HG02938 (cell line): ENCODE measurements at regions not wholly inside any gene's neighbourhood (a gene's known extent, or its start where the extent isn't known, plus 50 kb on each side); places are given as distances from the start of the nearest gene placed in this dataset.

Source experiments
- ATAC-seq: cut with Tn5 transposase; IDR thresholded peaks from one replicate; pipeline ENCODE4 v1.9.1; 2021; ENCODE audit warnings: mild to moderate bottlenecking, moderate library complexity; ENCODE audit not compliant: unreplicated experiment

DNA sequence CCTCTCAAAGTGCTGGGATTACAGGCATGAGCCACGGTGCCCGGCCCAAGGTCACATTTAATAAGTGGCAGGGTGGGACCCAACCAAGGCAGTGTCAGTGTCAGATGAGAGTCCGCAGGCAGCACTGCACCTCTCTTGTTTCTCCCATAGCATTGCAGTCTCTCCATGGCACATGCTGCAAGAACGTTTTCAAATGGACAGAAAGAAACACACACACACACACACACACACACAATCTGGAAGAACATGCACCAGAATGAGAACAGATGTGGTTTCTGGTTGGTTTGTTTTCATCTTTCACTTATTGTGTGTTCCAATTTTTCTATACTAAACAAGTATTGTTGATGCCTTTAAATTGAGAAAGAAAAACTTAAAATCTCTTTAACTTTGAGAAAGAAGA is 126.5 kb downstream of the SYF2 start:
- no peak for ATAC-seq

GRCh38 chr1:25104932-25105561 is 127.3 kb downstream of the SYF2 start:
- no peak for ATAC-seq

- no peak for ATAC-seq
These were observed 129.0 kb downstream of the SYF2 start for GRCh38 chr1:25103164-25103795.

- ATAC-seq, result no peak
These were observed 132.0 kb downstream of the SYF2 start for GRCh38 chr1:25100151-25100833.

DNA sequence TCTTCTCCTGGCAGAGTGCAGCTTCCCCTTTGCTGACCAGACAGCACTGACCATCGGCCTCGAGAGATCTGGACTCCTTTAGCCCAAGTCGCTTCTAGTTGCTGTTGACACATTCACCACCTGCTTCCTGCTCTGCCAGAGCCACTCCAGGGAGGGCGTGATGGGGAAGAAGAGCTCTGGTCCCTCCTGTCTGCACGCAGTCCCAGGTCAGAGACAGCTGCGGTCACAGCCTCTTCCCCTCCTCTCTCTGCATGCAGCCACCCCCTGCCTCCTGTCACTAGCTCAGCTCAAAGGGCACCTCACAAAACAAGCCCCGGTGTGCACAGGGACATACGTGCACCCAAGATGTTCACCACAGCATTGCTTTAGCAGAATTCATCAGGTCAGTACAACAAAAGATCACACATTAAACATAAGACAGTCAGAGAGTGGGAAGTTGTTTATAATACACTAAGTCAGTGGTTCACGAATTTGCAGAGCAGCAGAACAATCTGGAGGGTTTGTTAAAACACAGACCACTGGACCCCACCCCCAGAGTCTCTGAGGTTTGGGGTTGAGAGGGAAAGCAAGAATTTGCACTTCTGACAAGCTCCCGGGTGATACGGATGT is 132.9 kb downstream of the SYF2 start:
- no peak for ATAC-seq

GRCh38 chr1:25098717-25099116 is 133.6 kb downstream of the SYF2 start:
- no peak for ATAC-seq

DNA sequence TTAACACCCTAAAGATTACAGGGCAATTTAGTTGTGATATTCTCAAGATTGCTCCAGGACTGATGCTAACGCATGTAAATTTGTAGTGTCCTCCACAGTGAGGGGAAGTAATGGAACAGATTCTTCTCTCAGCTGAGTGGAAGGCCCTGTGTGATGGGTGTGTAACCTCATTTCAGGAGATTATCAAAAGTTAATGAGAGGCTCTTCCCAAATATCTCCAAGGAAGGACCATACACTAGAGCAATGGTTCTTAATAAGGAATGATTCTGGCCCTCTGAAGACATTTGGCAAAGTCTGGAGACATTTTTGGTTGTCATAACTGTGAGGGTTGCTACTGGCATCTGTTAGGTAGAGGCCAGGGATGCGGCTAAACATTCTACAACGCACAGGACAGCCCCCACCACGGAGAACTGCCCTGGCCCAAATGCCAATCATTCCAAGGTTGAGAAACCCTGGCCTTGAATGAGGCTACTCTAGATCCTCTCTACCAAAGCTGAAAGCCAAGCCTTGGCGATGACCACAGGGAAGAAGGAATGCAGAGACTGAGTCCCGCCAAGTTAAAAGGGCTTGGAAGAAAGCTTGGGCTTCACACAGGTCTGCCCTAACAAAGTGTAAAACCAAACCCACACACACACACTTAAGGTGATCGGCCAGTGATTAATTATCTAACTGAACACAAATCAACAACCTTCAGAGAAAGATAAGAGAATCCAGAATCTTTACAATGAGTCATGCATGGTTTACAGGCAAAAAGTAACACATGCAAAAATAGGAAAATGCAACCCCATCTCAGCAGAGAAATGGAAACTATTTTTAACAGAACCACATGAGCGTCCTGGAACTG is 135.8 kb downstream of the SYF2 start:
- no peak for ATAC-seq

DNA sequence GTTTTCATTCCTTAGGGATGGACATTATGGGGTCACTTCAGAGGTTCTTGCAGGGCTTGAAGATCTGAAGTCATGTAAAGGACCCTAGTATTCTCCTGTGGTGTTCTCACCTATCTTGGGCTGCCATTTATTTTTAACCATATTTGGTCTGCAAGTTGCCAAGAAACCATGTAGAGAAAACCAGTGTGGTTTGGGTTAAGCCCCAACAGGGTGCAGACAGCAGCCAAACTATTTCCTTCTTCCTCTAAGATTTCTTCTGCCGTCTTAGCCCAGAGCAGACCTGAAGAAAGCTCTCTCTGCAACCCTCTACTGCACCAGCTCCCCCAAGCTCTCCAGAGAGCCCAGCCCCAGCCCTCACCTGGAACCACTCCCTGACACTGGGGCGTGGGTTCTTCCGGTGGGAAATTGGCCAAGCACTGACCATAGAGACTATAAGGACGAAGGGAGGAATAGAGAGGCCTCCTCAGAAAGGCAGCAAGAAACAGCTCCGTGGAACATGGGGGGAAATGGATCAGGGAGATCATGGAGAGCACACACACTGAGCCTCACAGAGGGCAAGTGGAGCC is 136.6 kb downstream of the SYF2 start:
- no peak for ATAC-seq

GRCh38 chr1:25094995-25095394 is 137.3 kb downstream of the SYF2 start:
- ATAC-seq, result no peak

DNA sequence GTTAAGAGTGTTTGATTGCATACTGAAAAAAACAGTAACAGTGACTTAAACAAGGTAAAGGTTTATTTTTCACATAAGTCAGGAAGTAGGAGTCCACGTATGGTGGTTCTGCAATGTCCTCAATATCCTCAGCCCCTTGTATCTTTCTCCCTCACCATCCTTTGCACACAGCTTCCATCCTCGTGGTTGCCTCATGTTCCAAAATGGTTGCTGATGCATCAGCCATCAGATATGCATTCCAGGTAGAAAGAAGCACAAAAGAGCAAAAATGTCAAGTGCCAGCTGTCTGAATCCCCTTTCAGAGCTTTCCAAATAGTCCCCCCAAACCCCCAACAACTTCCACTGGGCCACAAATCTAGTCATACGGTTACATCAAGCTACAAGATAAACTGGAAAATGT is 138.1 kb downstream of the SYF2 start:
- no peak for ATAC-seq

- ATAC-seq, result no peak
These were observed 140.6 kb downstream of the SYF2 start for GRCh38 chr1:25091658-25092057.

- ATAC-seq, result no peak
These were observed 141.4 kb downstream of the SYF2 start for GRCh38 chr1:25090707-25091422.

GRCh38 chr1:25089772-25090171 is 142.5 kb downstream of the SYF2 start:
- no peak for ATAC-seq

DNA sequence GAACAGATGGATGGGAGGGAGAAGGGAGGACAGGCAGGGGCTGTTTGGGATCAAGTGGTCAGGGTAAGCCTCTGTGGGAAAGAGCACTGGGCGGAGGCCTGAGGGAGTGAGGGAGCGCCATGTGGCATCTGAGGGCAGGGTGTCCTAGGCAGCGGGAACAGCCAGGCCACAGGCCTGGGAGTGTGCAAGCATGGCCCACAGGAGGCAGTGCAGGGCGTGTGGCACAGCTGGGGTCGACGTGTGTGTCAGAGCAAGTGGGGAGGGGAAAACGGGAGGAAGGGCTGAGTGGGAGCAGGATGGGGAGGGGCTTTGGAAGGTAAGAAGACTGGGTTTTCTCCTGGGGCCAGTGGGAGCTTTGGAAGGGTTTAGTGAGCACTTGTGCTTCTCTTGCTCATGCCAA is 143.4 kb downstream of the SYF2 start:
- no peak for ATAC-seq

DNA sequence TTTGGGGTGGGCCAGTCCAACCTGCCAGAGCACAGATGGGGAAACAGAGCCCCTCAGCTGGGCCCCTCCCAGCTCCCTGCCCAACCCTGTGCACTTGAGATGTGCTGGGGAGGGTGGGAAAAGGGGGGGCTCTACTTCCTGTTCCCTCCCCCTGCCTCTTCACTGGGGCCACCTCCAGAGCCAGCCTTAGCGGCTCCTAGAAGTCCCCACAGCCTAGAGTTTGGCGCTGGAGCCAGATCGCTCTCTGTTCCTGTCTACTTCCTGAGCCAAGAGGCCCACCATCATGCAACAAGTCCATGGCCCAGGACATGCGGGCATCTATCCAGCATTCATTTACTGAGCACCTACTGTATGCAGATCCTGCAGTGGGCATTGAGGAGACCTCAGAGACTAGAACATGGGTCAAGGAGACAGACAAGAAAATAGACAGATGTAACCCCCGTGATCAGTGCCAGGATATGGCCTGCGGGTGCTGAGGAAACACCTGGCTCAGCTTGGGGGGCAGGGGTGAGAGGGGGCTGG is 144.1 kb downstream of the SYF2 start:
- no peak for ATAC-seq

GRCh38 chr1:25086518-25087079 is 145.7 kb downstream of the SYF2 start:
- no peak for ATAC-seq

DNA sequence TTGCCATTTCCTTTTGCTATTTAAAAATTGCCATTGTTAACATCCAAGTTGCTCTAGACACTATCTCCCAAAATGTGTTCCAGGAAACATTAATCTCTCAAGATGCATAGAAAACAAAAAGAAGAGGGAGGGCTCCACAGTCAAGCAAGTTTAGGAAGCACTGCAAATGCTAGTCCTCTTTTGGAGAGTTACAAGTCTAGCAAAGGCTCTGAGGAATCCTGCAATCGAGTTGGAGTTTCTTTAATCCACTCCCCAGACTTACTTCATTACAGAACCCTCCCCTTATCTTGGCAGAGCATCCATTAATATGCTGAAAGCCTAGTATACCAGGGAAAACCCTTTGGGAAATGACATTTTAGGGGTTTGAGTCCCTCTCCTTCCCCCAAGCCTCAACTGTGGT is 147.9 kb downstream of the SYF2 start:
- ATAC-seq, result no peak

GRCh38 chr1:25083481-25084345 is 148.6 kb downstream of the SYF2 start:
- ATAC-seq, result no peak

- ATAC-seq, result no peak
These were observed 149.3 kb downstream of the SYF2 start for GRCh38 chr1:25082995-25083394.
